Panc1 (cell line): ENCODE measurements at regions not wholly inside any gene's neighbourhood (a gene's known extent, or its start where the extent isn't known, plus 50 kb on each side); places are given as distances from the start of the nearest gene placed in this dataset.

Source experiments
- ATAC-seq: fragments of 200-7000 bp; cut with Tn5 transposase; 2 replicates; pipeline ENCODE4 v1.9.1; 2020; ENCODE audit warnings: mild to moderate bottlenecking, moderate library complexity
- BruUV-seq: library from RNA; stranded (reverse); fragments of 400-500 nt; replicated peaks from 2 replicates; lab custom pipeline; 2021; lab: Mats Ljungman, UMichigan
- CTCF ChIA-PET: fragments of 300-600 bp; sonication (Branson Sonifier 250); formaldehyde crosslinking; loops from one replicate; lab custom pipeline; 2022; ENCODE audit warnings: antibody characterized with exemption; lab: Charles Lee
- POLR2A ChIA-PET: fragments of 300-600 bp; sonication (Branson Sonifier 250); formaldehyde crosslinking; loops from one replicate; lab custom pipeline; 2022; ENCODE audit warnings: antibody characterized with exemption; lab: Charles Lee
- DNase-seq: peaks from one replicate; pipeline ENCODE4 v3.0.0-alpha.2; 2010; ENCODE audit warnings: low read depth, low spot score
- H3K27ac ChIP-seq: 2 replicates; pipeline ENCODE4 v1.5.1; 2011; ENCODE audit warnings: mild to moderate bottlenecking, low read length, inconsistent platforms
- H3K27me3 ChIP-seq: fragments of 200-500 bp; sonication (Bioruptor generic); 2 replicates; pipeline ENCODE4 v1.6.0; 2014; ENCODE audit warnings: low read length, inconsistent platforms; ENCODE audit not compliant: control insufficient read depth, insufficient read depth
- H3K36me3 ChIP-seq: fragments of 200-500 bp; sonication (Bioruptor generic); 2 replicates; pipeline ENCODE4 v1.5.1; 2014; ENCODE audit warnings: inconsistent platforms, mild to moderate bottlenecking, low read length, moderate library complexity; ENCODE audit not compliant: control insufficient read depth, insufficient read depth
- H3K4me1 ChIP-seq: 2 replicates; pipeline ENCODE4 v1.5.1; 2011; ENCODE audit warnings: inconsistent platforms, mild to moderate bottlenecking, low read length, moderate library complexity; ENCODE audit not compliant: control insufficient read depth, insufficient read depth
- H3K4me3 ChIP-seq, 2 experiments: 2 replicates each; pipeline ENCODE4 v1.5.1; 2011 to 2012; ENCODE audit warnings: low read depth in 2 of 2, low read length in 2 of 2, mild to moderate bottlenecking in 2 of 2, inconsistent platforms in 1 of 2, moderate library complexity in 1 of 2
- H3K9me3 ChIP-seq: fragments of 200-500 bp; sonication (Bioruptor generic); 2 replicates; pipeline ENCODE4 v1.5.1; 2014; ENCODE audit warnings: low read depth, mild to moderate bottlenecking, inconsistent platforms, low read length, moderate library complexity; ENCODE audit not compliant: control insufficient read depth, insufficient read depth
- POLR2AphosphoS5 ChIP-seq: IDR thresholded peaks from 2 replicates; pipeline ENCODE4 v1.6.1; 2012; ENCODE audit warnings: mild to moderate bottlenecking, low read depth, low read length, moderate library complexity
- SIN3A ChIP-seq: IDR thresholded peaks from 2 replicates; pipeline ENCODE4 v1.6.1; 2012; ENCODE audit warnings: low read depth, mild to moderate bottlenecking, low read length, moderate library complexity, borderline replicate concordance; ENCODE audit not compliant: insufficient read depth
- TCF7L2 ChIP-seq: IDR thresholded peaks from 2 replicates; pipeline ENCODE4 v1.6.1; 2011; ENCODE audit warnings: mild to moderate bottlenecking, low read depth, low read length, inconsistent platforms
- in situ Hi-C: cut with HindIII; loops from 2 replicates; pipeline ENCODE4 v1.10.0; 2016; ENCODE audit warnings: low sequenced_read_pairs, low pct_unique_long_range_greater_than_20kb
- intact Hi-C: fragments of 100-400 bp; cut with micrococcal nuclease; formaldehyde crosslinking; loops from one replicate; pipeline ENCODE4 v1.10.0; 2022; ENCODE audit not compliant: unreplicated experiment
- TF ChIP-seq, protein P1 (sequence below): fragments of 450-650 bp; IDR thresholded peaks from 2 replicates; pipeline ENCODE4 v1.5.1; 2017; ENCODE audit warnings: mild to moderate bottlenecking
- TF ChIP-seq, protein P2 (sequence below), 2 experiments: IDR thresholded peaks; 2 replicates each; pipeline ENCODE4 v1.6.1; 2011 to 2012; ENCODE audit warnings: low read depth in 2 of 2, control low read depth in 1 of 2, low read length in 1 of 2, mild to moderate bottlenecking in 1 of 2, moderate library complexity in 1 of 2; ENCODE audit not compliant: insufficient read depth in 1 of 2

DNA sequence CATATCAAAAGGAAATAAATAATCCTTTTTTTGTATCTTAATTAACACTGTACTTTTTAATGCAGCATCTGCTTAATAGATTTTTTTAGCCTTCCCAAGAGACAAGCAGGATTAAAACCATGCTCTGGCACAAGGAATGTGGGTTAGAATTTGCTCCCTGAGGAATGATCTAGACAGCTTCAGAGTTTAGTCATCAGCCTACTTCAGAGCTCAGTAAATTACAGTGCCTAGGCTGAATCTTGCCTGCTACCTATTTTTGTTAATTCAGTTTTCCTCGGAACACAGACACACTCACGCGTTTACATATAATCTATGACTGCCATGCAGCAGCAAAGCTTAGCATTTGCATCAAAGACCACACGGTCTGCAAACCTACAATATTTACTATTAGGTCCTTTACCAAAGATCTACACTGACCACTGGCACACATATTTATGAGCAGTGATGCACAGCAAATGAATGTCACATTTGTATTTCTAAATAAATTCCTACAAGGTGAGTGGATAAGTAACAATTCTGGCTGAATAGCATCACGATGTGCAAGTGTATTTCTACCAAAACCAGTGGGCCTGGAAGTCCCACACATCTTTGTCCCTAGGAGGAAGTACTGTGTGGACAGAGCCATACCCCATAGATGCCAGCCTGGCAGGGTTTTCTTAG, 309.8 kb upstream of the TMEM132C start:
- Histone ChIP-seq H3K27ac (no peak overlapping the region), H3K9me3 (no peaks in the 10 kb centered on the region), H3K27me3 (no peaks in the 10 kb centered on the region), H3K4me1 (no peaks in the 10 kb centered on the region), H3K4me3 (no peak overlapping the region), H3K36me3 (no peaks in the 10 kb centered on the region)
- TF ChIP-seq, protein P1, sequence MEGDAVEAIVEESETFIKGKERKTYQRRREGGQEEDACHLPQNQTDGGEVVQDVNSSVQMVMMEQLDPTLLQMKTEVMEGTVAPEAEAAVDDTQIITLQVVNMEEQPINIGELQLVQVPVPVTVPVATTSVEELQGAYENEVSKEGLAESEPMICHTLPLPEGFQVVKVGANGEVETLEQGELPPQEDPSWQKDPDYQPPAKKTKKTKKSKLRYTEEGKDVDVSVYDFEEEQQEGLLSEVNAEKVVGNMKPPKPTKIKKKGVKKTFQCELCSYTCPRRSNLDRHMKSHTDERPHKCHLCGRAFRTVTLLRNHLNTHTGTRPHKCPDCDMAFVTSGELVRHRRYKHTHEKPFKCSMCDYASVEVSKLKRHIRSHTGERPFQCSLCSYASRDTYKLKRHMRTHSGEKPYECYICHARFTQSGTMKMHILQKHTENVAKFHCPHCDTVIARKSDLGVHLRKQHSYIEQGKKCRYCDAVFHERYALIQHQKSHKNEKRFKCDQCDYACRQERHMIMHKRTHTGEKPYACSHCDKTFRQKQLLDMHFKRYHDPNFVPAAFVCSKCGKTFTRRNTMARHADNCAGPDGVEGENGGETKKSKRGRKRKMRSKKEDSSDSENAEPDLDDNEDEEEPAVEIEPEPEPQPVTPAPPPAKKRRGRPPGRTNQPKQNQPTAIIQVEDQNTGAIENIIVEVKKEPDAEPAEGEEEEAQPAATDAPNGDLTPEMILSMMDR = no peak
- TF ChIP-seq POLR2AphosphoS5 = no peak
- no peak for TF ChIP-seq TCF7L2
- TF ChIP-seq SIN3A = no peak
- TF ChIP-seq, protein P2, sequence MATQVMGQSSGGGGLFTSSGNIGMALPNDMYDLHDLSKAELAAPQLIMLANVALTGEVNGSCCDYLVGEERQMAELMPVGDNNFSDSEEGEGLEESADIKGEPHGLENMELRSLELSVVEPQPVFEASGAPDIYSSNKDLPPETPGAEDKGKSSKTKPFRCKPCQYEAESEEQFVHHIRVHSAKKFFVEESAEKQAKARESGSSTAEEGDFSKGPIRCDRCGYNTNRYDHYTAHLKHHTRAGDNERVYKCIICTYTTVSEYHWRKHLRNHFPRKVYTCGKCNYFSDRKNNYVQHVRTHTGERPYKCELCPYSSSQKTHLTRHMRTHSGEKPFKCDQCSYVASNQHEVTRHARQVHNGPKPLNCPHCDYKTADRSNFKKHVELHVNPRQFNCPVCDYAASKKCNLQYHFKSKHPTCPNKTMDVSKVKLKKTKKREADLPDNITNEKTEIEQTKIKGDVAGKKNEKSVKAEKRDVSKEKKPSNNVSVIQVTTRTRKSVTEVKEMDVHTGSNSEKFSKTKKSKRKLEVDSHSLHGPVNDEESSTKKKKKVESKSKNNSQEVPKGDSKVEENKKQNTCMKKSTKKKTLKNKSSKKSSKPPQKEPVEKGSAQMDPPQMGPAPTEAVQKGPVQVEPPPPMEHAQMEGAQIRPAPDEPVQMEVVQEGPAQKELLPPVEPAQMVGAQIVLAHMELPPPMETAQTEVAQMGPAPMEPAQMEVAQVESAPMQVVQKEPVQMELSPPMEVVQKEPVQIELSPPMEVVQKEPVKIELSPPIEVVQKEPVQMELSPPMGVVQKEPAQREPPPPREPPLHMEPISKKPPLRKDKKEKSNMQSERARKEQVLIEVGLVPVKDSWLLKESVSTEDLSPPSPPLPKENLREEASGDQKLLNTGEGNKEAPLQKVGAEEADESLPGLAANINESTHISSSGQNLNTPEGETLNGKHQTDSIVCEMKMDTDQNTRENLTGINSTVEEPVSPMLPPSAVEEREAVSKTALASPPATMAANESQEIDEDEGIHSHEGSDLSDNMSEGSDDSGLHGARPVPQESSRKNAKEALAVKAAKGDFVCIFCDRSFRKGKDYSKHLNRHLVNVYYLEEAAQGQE (IDR thresholded peaks at IDR 0.05; ENCODE audit: insufficient read depth in 1 of 2, low read depth in 2 of 2, low read length in 1 of 2) = no peak
- ChIA-PET POLR2A (no interaction called here), CTCF (no interaction called here)
- ATAC-seq (no peak), DNase-seq (no peak)
- BruUV-seq = no TSS peak
- intact Hi-C loops = no loop called here
- in situ Hi-C loops = no loop called here

DNA sequence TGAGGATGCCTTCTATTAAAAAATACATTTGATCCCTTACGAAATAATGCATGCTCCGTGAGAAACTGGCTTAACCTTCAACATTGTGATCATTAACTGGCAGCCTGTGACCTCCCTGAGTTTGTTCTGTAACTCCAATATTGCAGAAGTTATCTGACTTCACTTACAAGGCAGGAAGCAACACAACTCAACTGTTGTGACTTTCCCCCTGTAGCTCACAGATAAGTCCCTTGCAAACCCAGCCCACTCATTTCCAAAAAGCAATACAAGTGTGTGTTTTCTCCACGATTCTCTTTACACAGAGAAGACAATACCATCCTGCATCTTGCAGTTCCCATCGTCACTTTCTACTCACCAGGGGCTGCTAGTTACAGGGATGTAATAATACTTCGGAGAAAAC, 304.7 kb upstream of the TMEM132C start:
- intact Hi-C loops = no loop called here
- no peak for ATAC-seq
- H3K4me3 ChIP-seq = no peak overlapping the region

More for the DNA sequence above, 304.7 kb upstream of the TMEM132C start:
- BruUV-seq = no TSS peak
- TF ChIP-seq, protein P1 = no peak
- TF ChIP-seq SIN3A = no peak
- TF ChIP-seq, protein P2 (IDR thresholded peaks at IDR 0.05; ENCODE audit: insufficient read depth in 1 of 2, low read depth in 2 of 2, low read length in 1 of 2) = no peak
- TF ChIP-seq TCF7L2 = no peak
- no peak for TF ChIP-seq POLR2AphosphoS5
- ChIA-PET CTCF (no interaction called here), POLR2A (no interaction called here)
- Histone ChIP-seq H3K36me3 (no peaks in the 10 kb centered on the region), H3K27me3 (no peaks in the 10 kb centered on the region), H3K4me1 (no peaks in the 10 kb centered on the region), H3K9me3 (no peaks in the 10 kb centered on the region), H3K27ac (no peak overlapping the region)
- in situ Hi-C loops = no loop called here
- DNase-seq = no peak
